HepG2 (cell line): ENCODE measurements at regions not wholly inside any gene's neighbourhood (a gene's known extent, or its start where the extent isn't known, plus 50 kb on each side); places are given as distances from the start of the nearest gene placed in this dataset.

Experiments used
- FOXK2 ChIP-seq: fragments of 450-650 bp; IDR thresholded peaks from 2 replicates; pipeline ENCODE4 v1.6.1; 2016
- FOXO1 ChIP-seq: sonication (generic); formaldehyde crosslinking; IDR thresholded peaks from 2 replicates; pipeline ENCODE4 v1.4.0; 2020; ENCODE audit warnings: missing genetic modification reagents
- HDAC2 ChIP-seq: sonication (generic); formaldehyde crosslinking; IDR thresholded peaks from 2 replicates; pipeline ENCODE4 v1.4.0; 2020; ENCODE audit warnings: missing genetic modification reagents
- IKZF5 ChIP-seq: IDR thresholded peaks from 2 replicates; pipeline ENCODE4 v1.6.1; 2018; ENCODE audit warnings: missing genetic modification reagents, mild to moderate bottlenecking, missing compliant biosample characterization
- MIER3 ChIP-seq: IDR thresholded peaks from 2 replicates; pipeline ENCODE4 v1.6.1; 2016; ENCODE audit warnings: missing compliant biosample characterization, borderline replicate concordance
- MXD4 ChIP-seq: IDR thresholded peaks from 2 replicates; pipeline ENCODE4 v1.6.1; 2016; ENCODE audit warnings: mild to moderate bottlenecking, missing biosample characterization, missing genetic modification reagents
- PBX3 ChIP-seq: sonication (generic); formaldehyde crosslinking; IDR thresholded peaks from 2 replicates; pipeline ENCODE4 v1.8.1; 2023; ENCODE audit warnings: missing genetic modification reagents, inconsistent platforms, borderline replicate concordance
- PRPF4 ChIP-seq: fragments of 200-400 bp; formaldehyde crosslinking; IDR thresholded peaks from 2 replicates; pipeline ENCODE4 v1.6.1; 2016; ENCODE audit warnings: low read length, low read depth; ENCODE audit not compliant: poor library complexity, severe bottlenecking
- RARG ChIP-seq: sonication (generic); formaldehyde crosslinking; IDR thresholded peaks from 2 replicates; pipeline ENCODE4 v1.4.0; 2020; ENCODE audit warnings: low read depth, mild to moderate bottlenecking, missing genetic modification reagents
- SP2 ChIP-seq: sonication (generic); formaldehyde crosslinking; IDR thresholded peaks from 2 replicates; pipeline ENCODE4 v1.5.1; 2020; ENCODE audit warnings: mild to moderate bottlenecking, missing genetic modification reagents
- STAG1 ChIP-seq: sonication (generic); formaldehyde crosslinking; IDR thresholded peaks from 2 replicates; pipeline ENCODE4 v1.4.0; 2020; ENCODE audit warnings: missing genetic modification reagents
- ZFX ChIP-seq: sonication (generic); formaldehyde crosslinking; IDR thresholded peaks from 2 replicates; pipeline ENCODE4 v1.4.0; 2020; ENCODE audit warnings: mild to moderate bottlenecking, low read depth, missing genetic modification reagents, moderate library complexity
- ZNF333 ChIP-seq: sonication (generic); formaldehyde crosslinking; IDR thresholded peaks from 2 replicates; pipeline ENCODE4 v1.4.0; 2020; ENCODE audit warnings: mild to moderate bottlenecking, missing genetic modification reagents, borderline replicate concordance
- ZNF414 ChIP-seq: sonication (generic); formaldehyde crosslinking; IDR thresholded peaks from 2 replicates; pipeline ENCODE4 v1.5.0; 2020; ENCODE audit warnings: missing genetic modification reagents
- ZNF432 ChIP-seq: sonication (generic); formaldehyde crosslinking; IDR thresholded peaks from 2 replicates; pipeline ENCODE4 v1.5.0; 2020; ENCODE audit warnings: missing genetic modification reagents, mild to moderate bottlenecking, borderline replicate concordance
- ZNF660 ChIP-seq: sonication (generic); formaldehyde crosslinking; IDR thresholded peaks from 2 replicates; pipeline ENCODE4 v1.5.1; 2020; ENCODE audit warnings: mild to moderate bottlenecking, low read depth, missing genetic modification reagents, borderline replicate concordance
- ZNF670 ChIP-seq: sonication (generic); formaldehyde crosslinking; IDR thresholded peaks from 2 replicates; pipeline ENCODE4 v1.8.0; 2022; ENCODE audit warnings: mild to moderate bottlenecking, missing genetic modification reagents, borderline replicate concordance
- ZNF850 ChIP-seq: sonication (generic); formaldehyde crosslinking; conservative IDR thresholded peaks from 2 replicates; pipeline ENCODE4 v1.9.0; 2021; ENCODE audit warnings: mild to moderate bottlenecking, missing genetic modification reagents
- ZSCAN20 ChIP-seq: sonication (generic); formaldehyde crosslinking; IDR thresholded peaks from 2 replicates; pipeline ENCODE4 v1.4.0; 2020; ENCODE audit warnings: missing genetic modification reagents, mild to moderate bottlenecking, borderline replicate concordance
- TF ChIP-seq, protein P1 (sequence below): IDR thresholded peaks from 2 replicates; pipeline ENCODE4 v1.6.1; 2016; ENCODE audit warnings: mild to moderate bottlenecking
- TF ChIP-seq, protein P2 (sequence below): sonication (generic); formaldehyde crosslinking; IDR thresholded peaks from 2 replicates; pipeline ENCODE4 v1.4.0; 2020; ENCODE audit warnings: missing genetic modification reagents

- TF ChIP-seq PBX3 (CRISPR knock-in tag) (no peak), ZNF850 (CRISPR knock-in tag) (no peak), ZNF660 (no peak), PRPF4 (no peak), SP2 (CRISPR knock-in tag) (no peak), ZNF333 (CRISPR knock-in tag) (no peak), MIER3 (no peak), IKZF5 (CRISPR knock-in tag) (no peak), HDAC2 (CRISPR knock-in tag) (peak; percentile 27; the same call in 1 of the 2 replicates), ZSCAN20 (CRISPR knock-in tag) (no peak), ZNF414 (CRISPR knock-in tag) (no peak), MXD4 (CRISPR knock-in tag) (no peak), FOXO1 (peak; percentile 52; the same call in 1 of the 2 replicates), FOXK2 (no peak), ZFX (CRISPR knock-in tag) (no peak), RARG (CRISPR knock-in tag) (no peak), STAG1 (CRISPR knock-in tag) (no peak), ZNF670 (CRISPR knock-in tag) (no peak), ZNF432 (CRISPR knock-in tag) (no peak)
- TF ChIP-seq, protein P1, sequence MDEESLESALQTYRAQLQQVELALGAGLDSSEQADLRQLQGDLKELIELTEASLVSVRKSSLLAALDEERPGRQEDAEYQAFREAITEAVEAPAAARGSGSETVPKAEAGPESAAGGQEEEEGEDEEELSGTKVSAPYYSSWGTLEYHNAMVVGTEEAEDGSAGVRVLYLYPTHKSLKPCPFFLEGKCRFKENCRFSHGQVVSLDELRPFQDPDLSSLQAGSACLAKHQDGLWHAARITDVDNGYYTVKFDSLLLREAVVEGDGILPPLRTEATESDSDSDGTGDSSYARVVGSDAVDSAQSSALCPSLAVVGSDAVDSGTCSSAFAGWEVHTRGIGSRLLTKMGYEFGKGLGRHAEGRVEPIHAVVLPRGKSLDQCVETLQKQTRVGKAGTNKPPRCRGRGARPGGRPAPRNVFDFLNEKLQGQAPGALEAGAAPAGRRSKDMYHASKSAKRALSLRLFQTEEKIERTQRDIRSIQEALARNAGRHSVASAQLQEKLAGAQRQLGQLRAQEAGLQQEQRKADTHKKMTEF = peak; percentile 77
- TF ChIP-seq, protein P2, sequence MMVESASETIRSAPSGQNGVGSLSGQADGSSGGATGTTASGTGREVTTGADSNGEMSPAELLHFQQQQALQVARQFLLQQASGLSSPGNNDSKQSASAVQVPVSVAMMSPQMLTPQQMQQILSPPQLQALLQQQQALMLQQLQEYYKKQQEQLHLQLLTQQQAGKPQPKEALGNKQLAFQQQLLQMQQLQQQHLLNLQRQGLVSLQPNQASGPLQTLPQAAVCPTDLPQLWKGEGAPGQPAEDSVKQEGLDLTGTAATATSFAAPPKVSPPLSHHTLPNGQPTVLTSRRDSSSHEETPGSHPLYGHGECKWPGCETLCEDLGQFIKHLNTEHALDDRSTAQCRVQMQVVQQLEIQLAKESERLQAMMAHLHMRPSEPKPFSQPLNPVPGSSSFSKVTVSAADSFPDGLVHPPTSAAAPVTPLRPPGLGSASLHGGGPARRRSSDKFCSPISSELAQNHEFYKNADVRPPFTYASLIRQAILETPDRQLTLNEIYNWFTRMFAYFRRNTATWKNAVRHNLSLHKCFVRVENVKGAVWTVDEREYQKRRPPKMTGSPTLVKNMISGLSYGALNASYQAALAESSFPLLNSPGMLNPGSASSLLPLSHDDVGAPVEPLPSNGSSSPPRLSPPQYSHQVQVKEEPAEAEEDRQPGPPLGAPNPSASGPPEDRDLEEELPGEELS (CRISPR knock-in tag) = no peak
Measured at GRCh38 chr3:65291448-65292125, 603.8 kb upstream of the ADAMTS9 start (continued).
